Lower leg skin (tissue), 3 donors: ENCODE measurements at regions not wholly inside any gene's neighbourhood (a gene's known extent, or its start where the extent isn't known, plus 50 kb on each side); places are given as distances from the start of the nearest gene placed in this dataset.

Source experiments
- POLR2A ChIP-seq, 2 donors: fragments of 450-650 bp; IDR thresholded peaks; one replicate each; pipeline ENCODE4 v1.6.1; 2016 to 2017; ENCODE audit warnings: antibody characterized with exemption in 2 of 2, mild to moderate bottlenecking in 1 of 2, moderate library complexity in 1 of 2
- TF ChIP-seq, protein P1 (sequence below), 3 donors: fragments of 450-650 bp; IDR thresholded peaks; one replicate each; pipeline ENCODE4 v1.5.1; 2016; ENCODE audit warnings: antibody characterized with exemption in 3 of 3, mild to moderate bottlenecking in 3 of 3, moderate library complexity in 2 of 3

DNA sequence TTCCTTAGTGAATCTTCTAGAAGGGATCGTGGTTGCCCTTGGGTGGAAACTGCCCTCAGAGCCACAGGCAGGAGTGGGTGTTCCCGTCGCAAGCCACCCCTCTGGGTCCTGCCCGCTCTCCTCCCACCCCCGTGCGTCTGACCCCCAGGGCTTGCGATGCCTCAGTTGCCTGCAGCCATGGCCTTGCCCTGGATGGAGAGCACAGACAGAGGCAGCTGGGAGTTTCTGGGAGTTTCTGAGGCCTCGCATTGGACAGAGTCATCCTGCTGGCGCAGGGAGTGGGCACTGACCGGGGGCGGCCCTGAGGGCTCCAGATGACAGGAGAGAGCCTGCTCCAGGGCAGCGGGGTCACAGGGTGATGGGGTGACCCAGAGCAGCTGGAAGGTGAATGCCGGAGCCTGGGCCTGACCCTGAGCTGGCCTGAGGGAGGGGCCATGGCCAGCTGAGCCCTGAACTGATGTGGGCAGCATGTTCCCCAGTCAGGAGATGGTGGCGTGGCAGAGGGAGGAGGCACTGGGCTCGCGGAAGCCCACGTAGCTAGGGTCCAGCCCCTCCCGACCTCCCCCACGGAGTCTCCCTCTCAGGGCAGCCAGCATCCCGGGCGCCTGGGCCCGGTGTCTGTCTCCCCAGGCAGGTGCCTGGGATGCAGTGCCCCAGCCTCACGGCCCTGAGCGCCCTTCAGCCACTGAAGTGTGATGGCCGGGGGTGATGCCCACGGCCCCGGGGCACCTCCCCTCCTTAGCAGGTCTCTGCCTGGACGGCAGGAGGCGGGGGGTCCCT, 1236.2 kb downstream of the BRD1 start:
- TF ChIP-seq, protein P1, sequence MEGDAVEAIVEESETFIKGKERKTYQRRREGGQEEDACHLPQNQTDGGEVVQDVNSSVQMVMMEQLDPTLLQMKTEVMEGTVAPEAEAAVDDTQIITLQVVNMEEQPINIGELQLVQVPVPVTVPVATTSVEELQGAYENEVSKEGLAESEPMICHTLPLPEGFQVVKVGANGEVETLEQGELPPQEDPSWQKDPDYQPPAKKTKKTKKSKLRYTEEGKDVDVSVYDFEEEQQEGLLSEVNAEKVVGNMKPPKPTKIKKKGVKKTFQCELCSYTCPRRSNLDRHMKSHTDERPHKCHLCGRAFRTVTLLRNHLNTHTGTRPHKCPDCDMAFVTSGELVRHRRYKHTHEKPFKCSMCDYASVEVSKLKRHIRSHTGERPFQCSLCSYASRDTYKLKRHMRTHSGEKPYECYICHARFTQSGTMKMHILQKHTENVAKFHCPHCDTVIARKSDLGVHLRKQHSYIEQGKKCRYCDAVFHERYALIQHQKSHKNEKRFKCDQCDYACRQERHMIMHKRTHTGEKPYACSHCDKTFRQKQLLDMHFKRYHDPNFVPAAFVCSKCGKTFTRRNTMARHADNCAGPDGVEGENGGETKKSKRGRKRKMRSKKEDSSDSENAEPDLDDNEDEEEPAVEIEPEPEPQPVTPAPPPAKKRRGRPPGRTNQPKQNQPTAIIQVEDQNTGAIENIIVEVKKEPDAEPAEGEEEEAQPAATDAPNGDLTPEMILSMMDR (IDR thresholded peaks at IDR 0.05) = no peak
- no peak for TF ChIP-seq POLR2A (IDR thresholded peaks at IDR 0.05)
